HCT116 (cell line): ENCODE measurements at regions not wholly inside any gene's neighbourhood (a gene's known extent, or its start where the extent isn't known, plus 50 kb on each side); places are given as distances from the start of the nearest gene placed in this dataset.

ENCODE experiments used
- CTCF ChIP-seq, 3 experiments: fragments of 200-600 bp in 1 of 3; sonication (generic) in 1 of 3; IDR thresholded peaks in 2 of 3; conservative IDR thresholded peaks in 1 of 3; 2 replicates each; pipeline ENCODE4 v1.5.1; 2012 to 2017; ENCODE audit warnings: low read depth in 2 of 3, low read length in 2 of 3, antibody characterized with exemption in 1 of 3, borderline replicate concordance in 1 of 3, control low read depth in 1 of 3, mild to moderate bottlenecking in 1 of 3, mixed read lengths in 1 of 3, mixed run types in 1 of 3, moderate library complexity in 1 of 3; ENCODE audit not compliant: insufficient read depth in 1 of 3
- SP1 ChIP-seq: IDR thresholded peaks from 2 replicates; pipeline ENCODE4 v1.6.1; 2012; ENCODE audit warnings: low read depth
- SRF ChIP-seq: IDR thresholded peaks from 2 replicates; pipeline ENCODE4 v1.6.1; 2012; ENCODE audit warnings: low read depth

- TF ChIP-seq CTCF (IDR thresholded peaks at IDR 0.05 in 2 of 3, conservative IDR thresholded peaks at IDR 0.05 in 1 of 3; ENCODE audit: borderline replicate concordance in 1 of 3, insufficient read depth in 1 of 3, low read depth in 2 of 3, low read length in 2 of 3) (0 out of 6 replicates have a peak, but pooled peaks of 1 of the 3 experiments have one; percentile 15), SP1 (no peak), SRF (no peak)
Measured at GRCh38 chr7:125033506-125033905, 103.9 kb upstream of the POT1 start.
